Renal pelvis (tissue), 1 donor: ENCODE measurements at regions not wholly inside any gene's neighbourhood (a gene's known extent, or its start where the extent isn't known, plus 50 kb on each side); places are given as distances from the start of the nearest gene placed in this dataset.
A peak's percentile ranks its signal among the peaks of the same experiment; 100 is the strongest.
"Not testable (repeated sequence)": the region's sequence is repeated elsewhere in the genome, so short reads cannot be mapped to it uniquely, and the experiment has no call there.

ENCODE experiments used
- DNase-seq: peaks from one replicate; pipeline ENCODE4 v3.0.0-alpha.2; 2013

- DNase-seq = no peak
Observed at GRCh38 chr6:149127212-149127611, 190.3 kb upstream of the TAB2 start.

- no peak for DNase-seq
Observed at GRCh38 chr6:149128489-149129145, 188.9 kb upstream of the TAB2 start.

DNA sequence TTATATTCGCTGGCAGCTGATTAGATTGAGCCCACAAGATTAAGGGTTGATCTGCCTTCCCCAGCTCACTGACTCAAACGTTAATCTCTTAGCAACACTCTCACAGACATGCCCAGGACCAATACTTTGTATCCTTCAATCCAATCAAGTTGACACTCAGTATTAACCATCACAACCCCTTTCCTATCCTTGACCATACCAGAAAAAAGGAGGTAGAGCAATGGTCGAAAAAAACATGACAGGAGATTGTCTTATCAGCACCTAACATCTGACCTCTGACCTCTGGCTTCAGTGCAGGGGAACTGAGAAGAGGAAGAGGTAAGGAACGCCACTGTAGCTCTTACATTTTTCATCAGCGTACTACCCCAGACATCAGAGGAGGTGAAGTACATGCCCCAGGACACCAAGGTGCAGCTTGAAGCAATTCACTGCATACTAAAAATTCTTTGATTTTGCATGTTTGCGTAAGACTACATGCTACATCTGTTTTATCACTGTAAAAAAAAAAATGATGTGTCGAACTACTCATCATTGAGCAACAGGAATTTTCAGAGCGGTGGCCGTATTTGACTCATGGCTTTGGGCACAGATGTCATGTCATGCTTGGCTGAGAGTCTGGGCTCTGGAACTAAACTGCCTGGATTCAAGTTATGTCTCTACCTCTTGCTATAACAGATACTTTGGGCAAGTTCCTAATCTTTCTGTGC is 188.0 kb upstream of the TAB2 start:
- DNase-seq = no peak

DNA sequence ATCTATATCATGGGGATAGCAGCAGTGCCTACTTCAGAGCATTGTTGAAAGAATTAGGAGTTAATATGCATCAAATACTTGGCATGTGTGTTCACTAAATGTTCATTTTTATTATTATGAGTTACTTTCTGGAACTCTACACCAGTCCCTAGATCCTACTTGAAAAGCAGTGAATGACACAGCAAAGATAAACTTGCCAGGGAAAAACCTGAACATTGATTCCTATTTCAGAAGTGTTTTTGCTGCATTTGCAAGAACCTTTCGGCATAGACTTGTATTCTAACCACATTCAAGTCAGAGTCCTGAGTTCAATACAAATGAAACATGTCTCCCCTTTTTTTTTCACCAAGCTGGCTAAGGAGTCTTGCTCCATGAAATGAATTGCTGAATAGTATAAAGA is 187.4 kb upstream of the TAB2 start:
- no peak for DNase-seq

DNA sequence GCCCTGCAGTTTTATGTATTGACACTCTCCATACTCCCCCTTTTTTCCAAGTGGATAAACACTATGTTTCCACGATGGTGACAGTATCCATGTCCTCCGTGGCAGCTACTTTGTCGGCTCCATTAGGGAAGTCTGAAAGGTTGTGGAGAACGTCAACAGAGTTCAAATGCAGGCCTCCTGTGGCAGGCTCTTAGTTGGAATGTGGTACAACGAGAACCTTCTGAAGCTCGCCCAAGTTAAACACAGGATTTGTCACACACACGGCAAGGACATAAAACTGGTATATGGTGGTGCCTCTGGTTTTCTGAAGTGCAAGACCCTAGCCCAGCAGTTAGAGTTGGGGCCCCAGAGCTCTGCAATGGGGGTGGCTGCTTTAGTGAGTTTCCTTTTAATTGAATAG is 187.0 kb upstream of the TAB2 start:
- peak; percentile 42 for DNase-seq

DNA sequence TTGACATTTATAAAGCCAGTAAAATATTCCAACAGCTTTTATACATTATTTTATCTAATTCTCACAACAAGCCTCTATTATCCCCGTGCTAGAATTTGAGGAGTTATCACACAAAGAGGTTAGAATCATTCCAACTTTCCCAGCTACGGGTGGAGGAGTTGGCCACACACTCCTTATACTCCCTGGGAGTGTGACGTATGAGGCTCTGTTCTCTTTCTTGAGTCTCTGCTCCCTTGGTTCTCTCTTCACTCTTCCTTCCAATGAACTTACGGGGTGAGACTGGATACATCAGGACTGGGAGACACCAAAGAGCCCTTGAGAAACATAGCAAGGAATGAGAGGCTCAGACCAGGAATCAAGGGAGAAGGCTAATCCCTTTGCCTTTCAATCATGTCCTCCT is 185.6 kb upstream of the TAB2 start:
- no peak for DNase-seq

DNA sequence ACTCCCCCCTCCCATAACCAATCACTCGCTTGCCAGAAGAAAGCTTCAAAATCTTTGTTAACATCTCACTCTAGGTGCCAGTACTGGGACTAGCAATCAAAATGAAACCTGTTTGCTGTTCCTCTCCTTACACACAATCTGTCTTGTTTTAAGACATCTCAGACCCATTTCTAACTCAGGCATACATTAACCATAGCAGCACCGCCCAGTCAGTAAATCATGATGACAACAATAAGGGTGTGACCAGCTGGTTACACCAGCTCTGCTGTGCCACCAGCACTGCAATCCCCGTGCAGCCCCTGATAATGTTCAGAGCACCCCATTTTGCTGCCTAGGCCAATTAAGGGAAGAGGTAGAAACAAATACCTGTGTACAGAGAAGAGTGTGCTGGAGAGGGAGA is 185.2 kb upstream of the TAB2 start:
- no peak for DNase-seq

- no peak for DNase-seq
Observed at GRCh38 chr6:149134511-149134933, 183.0 kb upstream of the TAB2 start.

DNA sequence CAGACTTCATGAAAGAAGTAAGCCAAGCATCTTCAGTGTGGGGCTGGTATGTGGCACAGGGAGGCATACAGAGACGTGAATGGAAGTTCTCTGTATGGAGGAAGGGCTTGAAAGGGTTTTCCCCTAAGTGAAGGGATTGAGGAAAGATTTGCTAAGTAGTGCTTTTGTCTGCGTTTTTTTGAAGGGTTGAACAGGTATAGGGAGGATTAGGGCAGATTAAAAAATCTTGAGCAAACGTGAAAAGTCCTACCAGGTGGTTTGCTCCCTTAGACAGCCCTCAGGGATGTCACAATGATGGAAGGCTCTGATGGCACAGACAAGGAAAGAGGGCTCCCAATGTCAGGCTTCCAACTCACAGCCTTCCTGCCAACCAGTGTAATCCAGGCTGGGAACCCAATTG is 181.7 kb upstream of the TAB2 start:
- no peak for DNase-seq

GRCh38 chr6:149136273-149136912 is 181.1 kb upstream of the TAB2 start:
- DNase-seq = no peak

DNA sequence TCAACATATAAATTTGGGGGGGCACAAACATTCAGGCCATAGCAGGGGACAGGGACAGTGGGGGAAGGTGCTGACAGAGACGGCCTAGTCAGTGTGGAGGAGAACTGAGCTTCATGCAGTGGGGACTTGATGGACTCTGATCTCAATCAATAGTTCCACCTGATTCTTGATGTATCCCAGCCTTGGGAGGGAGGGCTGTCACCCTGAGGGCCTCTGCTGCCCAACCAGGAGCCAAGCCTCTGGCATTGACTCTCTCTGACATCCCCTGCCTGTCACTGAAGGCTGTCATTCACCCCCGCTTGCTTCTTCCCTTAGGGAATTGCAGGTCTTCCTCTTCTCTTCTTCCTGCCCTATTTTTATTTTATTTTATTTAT is 180.6 kb upstream of the TAB2 start:
- DNase-seq = no peak

DNA sequence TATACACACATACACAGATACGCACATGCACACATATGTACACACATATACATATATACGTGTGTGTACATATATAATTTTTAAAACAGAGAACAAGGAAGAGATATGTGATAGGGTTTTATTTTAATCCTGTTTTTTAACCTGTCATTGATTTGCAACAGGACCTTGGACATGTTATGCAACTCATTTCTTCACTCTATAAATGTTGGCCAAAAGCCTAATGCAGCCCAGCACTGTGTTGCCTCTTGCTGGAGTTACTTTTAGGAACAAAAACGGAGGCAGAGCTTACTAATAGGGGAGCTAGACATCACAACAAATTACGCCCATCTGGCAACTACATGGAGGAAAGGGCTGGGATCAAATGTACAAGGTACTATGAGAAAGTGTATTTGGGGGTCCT is 179.9 kb upstream of the TAB2 start:
- no peak for DNase-seq

GRCh38 chr6:149138089-149138488 is 179.4 kb upstream of the TAB2 start:
- no peak for DNase-seq

DNA sequence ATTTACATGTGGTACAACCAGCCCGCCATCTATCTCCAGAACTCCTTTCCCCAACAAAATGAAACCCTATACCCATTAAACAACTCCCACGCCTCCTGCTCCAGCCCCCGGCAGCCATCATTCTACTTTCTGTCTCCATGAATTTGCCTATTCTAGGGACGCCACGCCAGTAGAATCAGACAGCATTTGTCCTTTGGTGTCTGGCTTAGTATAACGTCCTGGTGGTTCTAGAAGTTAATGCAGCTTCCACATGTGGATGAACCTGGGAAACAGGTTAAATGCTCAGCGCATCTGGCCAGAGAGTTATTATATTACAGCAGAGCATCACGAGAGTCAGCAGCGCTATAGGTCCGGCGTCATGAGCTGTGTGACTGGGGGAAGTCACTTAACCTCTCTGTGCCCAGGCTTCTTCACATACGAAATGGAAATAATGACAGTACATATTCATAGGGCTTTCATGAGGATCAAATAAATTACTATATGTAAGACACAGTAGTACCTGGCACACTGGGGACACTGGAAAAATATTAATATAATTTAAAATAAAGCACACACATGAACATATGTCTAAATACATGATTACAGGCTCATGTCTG is 178.7 kb upstream of the TAB2 start:
- no peak for DNase-seq

DNA sequence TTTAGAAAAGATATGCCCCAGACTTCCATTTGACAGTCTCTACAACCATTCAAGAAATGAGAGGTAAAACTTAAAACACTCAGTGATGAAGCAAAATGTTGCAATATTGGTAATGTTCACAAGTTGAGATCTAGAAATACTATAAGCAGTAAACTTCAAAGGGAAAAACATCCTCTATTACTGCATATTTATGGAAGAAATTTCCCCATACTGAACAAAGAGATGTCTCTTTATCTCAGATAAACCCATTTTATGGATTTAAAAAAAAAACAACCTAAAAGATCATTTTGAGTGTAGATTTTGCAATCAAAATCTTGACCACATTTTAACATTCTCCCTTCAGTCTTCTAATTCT is 177.8 kb upstream of the TAB2 start:
- DNase-seq = no peak

DNA sequence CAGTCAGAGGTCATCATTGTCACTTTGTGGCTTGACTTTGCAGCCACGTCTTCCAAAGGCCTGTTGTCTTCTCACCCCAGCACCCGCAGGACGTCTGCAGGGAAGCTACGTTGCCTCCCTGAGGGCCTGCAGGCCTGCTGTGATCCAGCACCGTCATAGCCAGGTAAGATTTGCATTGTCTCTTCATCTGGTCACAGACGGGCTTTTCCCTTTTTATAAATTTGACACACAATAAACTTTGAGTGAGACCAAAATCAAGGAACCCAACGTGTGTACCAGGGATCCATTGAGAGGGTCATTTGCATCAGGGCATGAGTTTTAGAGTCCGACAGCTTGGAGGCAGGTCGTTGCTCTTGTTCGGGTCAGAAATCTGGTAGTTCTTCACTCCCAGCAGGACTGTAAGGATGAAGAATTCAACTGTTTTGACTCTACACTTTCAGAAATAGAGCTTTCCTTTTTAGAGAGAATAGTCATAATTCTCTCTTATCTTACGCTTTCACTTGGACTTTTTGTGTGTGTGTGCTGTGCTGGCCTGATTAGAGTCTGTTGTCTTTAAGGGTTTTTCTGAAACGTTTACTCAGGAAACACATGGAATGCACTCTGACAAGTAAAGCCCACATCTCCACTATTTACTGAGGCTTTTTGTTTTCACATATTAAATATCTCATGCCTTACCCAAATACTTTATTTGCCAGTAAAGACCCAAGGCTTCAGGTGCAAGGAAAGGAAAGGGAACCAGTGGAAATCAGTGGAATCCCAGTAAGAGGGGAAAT is 177.2 kb upstream of the TAB2 start:
- DNase-seq = no peak

- no peak for DNase-seq
Observed at GRCh38 chr6:149140910-149141290, 176.6 kb upstream of the TAB2 start.

GRCh38 chr6:149142924-149143429 is 174.5 kb upstream of the TAB2 start:
- no peak for DNase-seq

DNA sequence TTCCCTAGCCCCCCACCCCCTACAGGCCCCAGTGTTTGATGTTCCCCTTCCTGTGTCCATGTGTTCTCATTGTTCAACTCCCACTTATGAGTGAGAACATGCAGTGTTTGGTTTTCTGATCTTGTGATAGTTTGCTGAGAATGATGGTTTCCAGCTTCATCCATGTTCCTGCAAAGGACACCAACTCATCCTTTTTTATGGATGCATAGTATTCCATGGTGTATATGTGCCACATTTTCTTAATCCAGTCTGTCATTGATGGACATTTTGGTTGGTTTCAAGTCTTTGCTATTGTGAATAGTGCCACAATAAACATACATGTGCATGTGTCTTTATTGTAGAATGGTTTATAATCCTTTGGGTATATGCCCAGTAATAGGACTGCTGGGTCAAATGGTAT is 171.7 kb upstream of the TAB2 start:
- not testable (repeated sequence) for DNase-seq

- DNase-seq = no peak
Observed at GRCh38 chr6:149147195-149147594, 170.3 kb upstream of the TAB2 start.

DNA sequence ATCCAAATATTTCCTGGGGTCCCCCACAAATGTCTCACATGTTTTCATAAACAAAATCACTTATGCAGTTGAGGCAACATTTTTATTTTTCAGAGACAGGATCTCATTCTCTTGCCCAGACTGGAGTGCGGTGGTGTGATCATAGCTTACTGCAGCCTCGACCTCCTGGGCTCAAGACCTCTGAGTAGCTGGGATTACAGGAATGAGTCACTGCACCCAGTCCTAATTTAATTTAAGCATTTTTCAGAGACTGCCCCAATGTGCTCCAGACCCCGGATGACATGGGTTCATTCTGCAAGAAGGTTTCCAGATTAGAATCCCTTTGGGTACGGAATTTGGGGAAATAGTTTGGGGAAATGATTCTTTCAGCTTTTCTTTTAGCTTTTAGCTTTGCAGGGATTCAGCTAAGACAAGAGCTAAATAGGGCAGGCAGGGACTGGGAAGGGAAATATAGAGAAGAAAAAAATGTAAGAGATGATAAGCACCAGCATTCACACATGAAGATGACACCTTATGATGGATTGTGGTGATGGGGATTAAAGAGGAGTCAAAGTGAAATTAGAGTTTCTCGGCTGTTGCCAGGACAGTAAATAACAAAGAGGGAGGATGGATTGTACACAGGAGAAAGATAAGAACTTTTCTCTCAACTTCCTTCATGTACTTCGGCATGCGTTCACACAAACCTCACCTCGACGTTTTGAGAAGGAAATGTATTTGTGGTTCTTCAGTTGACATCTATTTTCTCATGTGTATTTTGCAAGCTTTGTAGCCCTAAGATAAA is 169.4 kb upstream of the TAB2 start:
- DNase-seq = no peak
